ENCODE measurements at regions not wholly inside any gene's neighbourhood (a gene's known extent, or its start where the extent isn't known, plus 50 kb on each side); places are given as distances from the start of the nearest gene placed in this dataset.

- Histone ChIP-seq H3K79me2 (ENCODE audit: control insufficient read depth, insufficient read depth, low read length, poor library complexity) (no peaks in the 10 kb centered on the region), H3K4me3 (ENCODE audit: low read depth, low read length) (no peak overlapping the region), H3K4ac (ENCODE audit: low read depth, low read length) (no peak overlapping the region), H3K4me1 (ENCODE audit: control insufficient read depth in 1 of 2, insufficient read depth in 2 of 2, low read length in 2 of 2) (no peaks in the 10 kb centered on the region), H2BK120ac (ENCODE audit: insufficient read depth, low read length, poor library complexity) (no peak overlapping the region), H3K79me1 (ENCODE audit: low read length) (no peaks in the 10 kb centered on the region), H4K91ac (ENCODE audit: low read depth, low read length) (no peak overlapping the region), H3K14ac (ENCODE audit: low read length) (no peak overlapping the region), H4K8ac (ENCODE audit: low read depth, low read length) (no peak overlapping the region), H4K12ac (ENCODE audit: low read depth, low read length) (no peak overlapping the region), H2AFZ (ENCODE audit: insufficient read depth, low read length, poor library complexity) (no peak overlapping the region), H3K18ac (ENCODE audit: low read length) (no peak overlapping the region), H3K4me2 (ENCODE audit: low read length) (no peak overlapping the region), H3K9me3 (ENCODE audit: insufficient read depth, low read depth, low read length) (peaks cover 2% of the 10 kb centered on the region), H3K9ac (ENCODE audit: low read length) (no peak overlapping the region), H3K36me3 (ENCODE audit: control insufficient read depth in 1 of 2, insufficient read depth in 2 of 2, low read length in 2 of 2) (no peaks in the 10 kb centered on the region), H2AK5ac (ENCODE audit: low read length) (no peak overlapping the region), H2BK5ac (ENCODE audit: low read depth, low read length, poor library complexity) (no peak overlapping the region), H2BK12ac (ENCODE audit: low read length) (no peak overlapping the region), H3K23ac (ENCODE audit: low read length) (no peak overlapping the region), H3K27me3 (ENCODE audit: insufficient read depth, low read length) (no peaks in the 10 kb centered on the region), H3K27ac (ENCODE audit: low read depth, low read length) (no peak overlapping the region)
- DNase-seq, result peak; percentile 48 to 58
- WGBS (ENCODE audit: extremely low coverage, insufficient coverage, insufficient read length), result no CpG with 5 or more reads among the region's 4 CpGs
Measured at GRCh38 chr1:34590211-34590623, 164.6 kb upstream of the GJB5 start.

- no peak overlapping the region for H4K8ac ChIP-seq (ENCODE audit: low read depth, low read length)
- H2BK120ac ChIP-seq (ENCODE audit: insufficient read depth, low read length, poor library complexity), result no peak overlapping the region
- no peaks in the 10 kb centered on the region for H3K79me1 ChIP-seq (ENCODE audit: low read length)
- H2BK5ac ChIP-seq (ENCODE audit: low read depth, low read length, poor library complexity), result no peak overlapping the region
- H3K4me1 ChIP-seq (ENCODE audit: control insufficient read depth in 1 of 2, insufficient read depth in 2 of 2, low read length in 2 of 2), result no peaks in the 10 kb centered on the region
- H2AFZ ChIP-seq (ENCODE audit: insufficient read depth, low read length, poor library complexity), result no peak overlapping the region
- H3K4me2 ChIP-seq (ENCODE audit: low read length), result no peak overlapping the region
- H3K9ac ChIP-seq (ENCODE audit: low read length), result no peak overlapping the region
- no peaks in the 10 kb centered on the region for H3K36me3 ChIP-seq (ENCODE audit: control insufficient read depth in 1 of 2, insufficient read depth in 2 of 2, low read length in 2 of 2)
- H3K23ac ChIP-seq (ENCODE audit: low read length), result no peak overlapping the region
- H3K9me3 ChIP-seq (ENCODE audit: insufficient read depth, low read depth, low read length), result peaks cover 2% of the 10 kb centered on the region
- no peak overlapping the region for H3K27ac ChIP-seq (ENCODE audit: low read depth, low read length)
- no peak overlapping the region for H2AK5ac ChIP-seq (ENCODE audit: low read length)
- H3K27me3 ChIP-seq (ENCODE audit: insufficient read depth, low read length), result no peaks in the 10 kb centered on the region
- no peak overlapping the region for H3K4ac ChIP-seq (ENCODE audit: low read depth, low read length)
- no peak overlapping the region for H2BK12ac ChIP-seq (ENCODE audit: low read length)
- H3K18ac ChIP-seq (ENCODE audit: low read length), result no peak overlapping the region
- H3K4me3 ChIP-seq (ENCODE audit: low read depth, low read length), result no peak overlapping the region
- no peak overlapping the region for H4K91ac ChIP-seq (ENCODE audit: low read depth, low read length)
- no peaks in the 10 kb centered on the region for H3K79me2 ChIP-seq (ENCODE audit: control insufficient read depth, insufficient read depth, low read length, poor library complexity)
- no peak overlapping the region for H4K12ac ChIP-seq (ENCODE audit: low read depth, low read length)
- WGBS (ENCODE audit: extremely low coverage, insufficient coverage, insufficient read length), result no CpG with 5 or more reads among the region's 4 CpGs
- peak in 1 of 2 donors; percentile 15 for DNase-seq
- no peak overlapping the region for H3K14ac ChIP-seq (ENCODE audit: low read length)
Measured at GRCh38 chr1:34591751-34592629, 162.9 kb upstream of the GJB5 start.

GRCh38 chr1:34597877-34598514 lies 156.9 kb upstream of the GJB5 start:
- Histone ChIP-seq H3K9me3 (ENCODE audit: insufficient read depth, low read depth, low read length) (peaks cover 2% of the 10 kb centered on the region), H2BK5ac (ENCODE audit: low read depth, low read length, poor library complexity) (no peak overlapping the region), H2AFZ (ENCODE audit: insufficient read depth, low read length, poor library complexity) (no peak overlapping the region), H4K8ac (ENCODE audit: low read depth, low read length) (no peak overlapping the region), H3K27ac (ENCODE audit: low read depth, low read length) (no peak overlapping the region), H3K79me1 (ENCODE audit: low read length) (no peaks in the 10 kb centered on the region), H3K4me1 (ENCODE audit: control insufficient read depth in 1 of 2, insufficient read depth in 2 of 2, low read length in 2 of 2) (no peaks in the 10 kb centered on the region), H3K4me2 (ENCODE audit: low read length) (no peak overlapping the region), H3K4me3 (ENCODE audit: low read depth, low read length) (no peak overlapping the region), H3K27me3 (ENCODE audit: insufficient read depth, low read length) (no peaks in the 10 kb centered on the region), H2BK12ac (ENCODE audit: low read length) (no peak overlapping the region), H4K12ac (ENCODE audit: low read depth, low read length) (no peak overlapping the region), H3K14ac (ENCODE audit: low read length) (no peak overlapping the region), H3K18ac (ENCODE audit: low read length) (no peak overlapping the region), H3K23ac (ENCODE audit: low read length) (no peak overlapping the region), H2AK5ac (ENCODE audit: low read length) (no peak overlapping the region), H3K9ac (ENCODE audit: low read length) (no peak overlapping the region), H3K79me2 (ENCODE audit: control insufficient read depth, insufficient read depth, low read length, poor library complexity) (no peaks in the 10 kb centered on the region), H4K91ac (ENCODE audit: low read depth, low read length) (no peak overlapping the region), H2BK120ac (ENCODE audit: insufficient read depth, low read length, poor library complexity) (no peak overlapping the region), H3K4ac (ENCODE audit: low read depth, low read length) (no peak overlapping the region), H3K36me3 (ENCODE audit: control insufficient read depth in 1 of 2, insufficient read depth in 2 of 2, low read length in 2 of 2) (no peaks in the 10 kb centered on the region)
- WGBS (ENCODE audit: extremely low coverage, insufficient coverage, insufficient read length), result no CpG with 5 or more reads among the region's 5 CpGs
- DNase-seq, result peak; percentile 59 to 79

- H3K9ac ChIP-seq (ENCODE audit: low read length), result no peak overlapping the region
Measured at GRCh38 chr1:34602907-34603306, 151.9 kb upstream of the GJB5 start.

More at GRCh38 chr1:34602907-34603306, 151.9 kb upstream of the GJB5 start:
- no peak overlapping the region for H3K18ac ChIP-seq (ENCODE audit: low read length)
- H3K79me2 ChIP-seq (ENCODE audit: control insufficient read depth, insufficient read depth, low read length, poor library complexity), result no peaks in the 10 kb centered on the region
- no peak overlapping the region for H3K14ac ChIP-seq (ENCODE audit: low read length)
- H3K27ac ChIP-seq (ENCODE audit: low read depth, low read length), result no peak overlapping the region
- no peaks in the 10 kb centered on the region for H3K79me1 ChIP-seq (ENCODE audit: low read length)
- H2AFZ ChIP-seq (ENCODE audit: insufficient read depth, low read length, poor library complexity), result no peak overlapping the region
- H2BK120ac ChIP-seq (ENCODE audit: insufficient read depth, low read length, poor library complexity), result no peak overlapping the region
- no peak overlapping the region for H4K8ac ChIP-seq (ENCODE audit: low read depth, low read length)
- no peak overlapping the region for H2AK5ac ChIP-seq (ENCODE audit: low read length)
- DNase-seq, result no peak
- H3K9me3 ChIP-seq (ENCODE audit: insufficient read depth, low read depth, low read length), result no peaks in the 10 kb centered on the region
- no peak overlapping the region for H3K4me3 ChIP-seq (ENCODE audit: low read depth, low read length)
- H3K27me3 ChIP-seq (ENCODE audit: insufficient read depth, low read length), result no peaks in the 10 kb centered on the region
- no peak overlapping the region for H3K4ac ChIP-seq (ENCODE audit: low read depth, low read length)
- H4K12ac ChIP-seq (ENCODE audit: low read depth, low read length), result no peak overlapping the region
- H3K23ac ChIP-seq (ENCODE audit: low read length), result no peak overlapping the region
- H3K4me2 ChIP-seq (ENCODE audit: low read length), result no peak overlapping the region
- no peak overlapping the region for H2BK12ac ChIP-seq (ENCODE audit: low read length)
- no CpG with 5 or more reads among the region's 6 CpGs for WGBS (ENCODE audit: extremely low coverage, insufficient coverage, insufficient read length)
- H4K91ac ChIP-seq (ENCODE audit: low read depth, low read length), result no peak overlapping the region
- no peaks in the 10 kb centered on the region for H3K4me1 ChIP-seq (ENCODE audit: control insufficient read depth in 1 of 2, insufficient read depth in 2 of 2, low read length in 2 of 2)
- no peak overlapping the region for H2BK5ac ChIP-seq (ENCODE audit: low read depth, low read length, poor library complexity)
- no peaks in the 10 kb centered on the region for H3K36me3 ChIP-seq (ENCODE audit: control insufficient read depth in 1 of 2, insufficient read depth in 2 of 2, low read length in 2 of 2)
